ENCODE measurements at regions not wholly inside any gene's neighbourhood (a gene's known extent, or its start where the extent isn't known, plus 50 kb on each side); places are given as distances from the start of the nearest gene placed in this dataset.

DNA sequence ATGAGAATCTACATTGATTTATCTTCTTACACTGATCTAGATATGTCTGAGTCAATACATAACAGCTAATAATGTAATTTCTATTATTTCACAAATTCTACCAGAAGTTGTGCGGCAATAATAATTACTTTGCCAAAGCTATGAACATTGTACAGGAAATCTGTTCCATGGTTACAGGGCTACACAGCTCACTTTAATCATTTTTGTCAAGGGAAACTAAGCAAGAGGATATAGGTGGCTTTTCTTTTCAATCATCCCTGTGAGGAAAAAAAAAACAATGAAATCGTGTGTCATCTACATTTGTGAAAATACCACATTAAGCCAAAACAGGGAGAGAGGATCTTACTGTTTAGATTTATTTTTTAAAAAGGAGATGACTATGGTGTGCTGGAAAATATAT is 717.4 kb downstream of the NR2F1-AS1 start:
- no peak for TF ChIP-seq GATA2 (IDR thresholded peaks at IDR 0.05; ENCODE audit: low read depth, low read length)
- no peak for TF ChIP-seq GATA3 (IDR thresholded peaks at IDR 0.05; ENCODE audit: low read depth, low read length)
